ENCODE measurements at regions not wholly inside any gene's neighbourhood (a gene's known extent, or its start where the extent isn't known, plus 50 kb on each side); places are given as distances from the start of the nearest gene placed in this dataset.

- DNase-seq (ENCODE audit: extremely low spot score, unreplicated experiment) = no peak
- no peaks in the 10 kb centered on the region for H3K4me1 Mint-ChIP-seq (ENCODE audit: unreplicated experiment)
- no peak overlapping the region for H3K4me3 Mint-ChIP-seq
- no peaks in the 10 kb centered on the region for H3K9me3 Mint-ChIP-seq
- no peak overlapping the region for H3K27ac Mint-ChIP-seq
- TF ChIP-seq CTCF (conservative IDR thresholded peaks at IDR 0.05) = no peak
- H3K27me3 Mint-ChIP-seq = peaks cover 3% of the 10 kb centered on the region
- no peaks in the 10 kb centered on the region for H3K36me3 Mint-ChIP-seq
Measured at GRCh38 chr2:157036726-157037125, 220.8 kb upstream of the GALNT5 start.

- no peak for DNase-seq (ENCODE audit: extremely low spot score, unreplicated experiment)
- Mint-ChIP-seq H3K27me3 (peaks cover 13% of the 10 kb centered on the region), H3K27ac (no peak overlapping the region), H3K4me1 (ENCODE audit: unreplicated experiment) (no peaks in the 10 kb centered on the region), H3K4me3 (no peak overlapping the region), H3K36me3 (no peaks in the 10 kb centered on the region), H3K9me3 (no peaks in the 10 kb centered on the region)
- TF ChIP-seq CTCF (conservative IDR thresholded peaks at IDR 0.05) = no peak
Measured at GRCh38 chr2:157043786-157044185, 213.7 kb upstream of the GALNT5 start.

GRCh38 chr2:157046396-157046795, 211.1 kb upstream of the GALNT5 start:
- no peak overlapping the region for H3K4me3 Mint-ChIP-seq
- H3K36me3 Mint-ChIP-seq = no peaks in the 10 kb centered on the region
- H3K27me3 Mint-ChIP-seq = peaks cover 16% of the 10 kb centered on the region
- no peak overlapping the region for H3K27ac Mint-ChIP-seq
- no peaks in the 10 kb centered on the region for H3K4me1 Mint-ChIP-seq (ENCODE audit: unreplicated experiment)
- no peak for TF ChIP-seq CTCF (conservative IDR thresholded peaks at IDR 0.05)
- no peak for DNase-seq (ENCODE audit: extremely low spot score, unreplicated experiment)
- H3K9me3 Mint-ChIP-seq = no peaks in the 10 kb centered on the region

GRCh38 chr2:157052685-157053224, 204.8 kb upstream of the GALNT5 start:
- H3K27ac Mint-ChIP-seq = no peak overlapping the region
- no peaks in the 10 kb centered on the region for H3K4me1 Mint-ChIP-seq (ENCODE audit: unreplicated experiment)
- H3K36me3 Mint-ChIP-seq = no peaks in the 10 kb centered on the region
- no peak for TF ChIP-seq CTCF (conservative IDR thresholded peaks at IDR 0.05)
- no peaks in the 10 kb centered on the region for H3K9me3 Mint-ChIP-seq
- H3K4me3 Mint-ChIP-seq = no peak overlapping the region
- no peak for DNase-seq (ENCODE audit: extremely low spot score, unreplicated experiment)
- H3K27me3 Mint-ChIP-seq = peaks cover 4% of the 10 kb centered on the region

GRCh38 chr2:157053876-157054275, 203.6 kb upstream of the GALNT5 start:
- H3K36me3 Mint-ChIP-seq = no peaks in the 10 kb centered on the region
- H3K4me1 Mint-ChIP-seq (ENCODE audit: unreplicated experiment) = no peaks in the 10 kb centered on the region
- no peak overlapping the region for H3K27ac Mint-ChIP-seq
- no peak for TF ChIP-seq CTCF (conservative IDR thresholded peaks at IDR 0.05)
- H3K27me3 Mint-ChIP-seq = peaks cover 2% of the 10 kb centered on the region
- H3K4me3 Mint-ChIP-seq = no peak overlapping the region
- no peaks in the 10 kb centered on the region for H3K9me3 Mint-ChIP-seq
- DNase-seq (ENCODE audit: extremely low spot score, unreplicated experiment) = no peak

- no peaks in the 10 kb centered on the region for H3K9me3 Mint-ChIP-seq
- no peak overlapping the region for H3K4me3 Mint-ChIP-seq
- peak; percentile 76 for TF ChIP-seq CTCF (conservative IDR thresholded peaks at IDR 0.05)
- no peaks in the 10 kb centered on the region for H3K4me1 Mint-ChIP-seq (ENCODE audit: unreplicated experiment)
- DNase-seq (ENCODE audit: extremely low spot score, unreplicated experiment) = no peak
- H3K27ac Mint-ChIP-seq = no peak overlapping the region
- no peaks in the 10 kb centered on the region for H3K27me3 Mint-ChIP-seq
- H3K36me3 Mint-ChIP-seq = no peaks in the 10 kb centered on the region
Measured at GRCh38 chr2:157055660-157056199, 201.8 kb upstream of the GALNT5 start.
